ENCODE measurements at regions not wholly inside any gene's neighbourhood (a gene's known extent, or its start where the extent isn't known, plus 50 kb on each side); places are given as distances from the start of the nearest gene placed in this dataset.

DNA sequence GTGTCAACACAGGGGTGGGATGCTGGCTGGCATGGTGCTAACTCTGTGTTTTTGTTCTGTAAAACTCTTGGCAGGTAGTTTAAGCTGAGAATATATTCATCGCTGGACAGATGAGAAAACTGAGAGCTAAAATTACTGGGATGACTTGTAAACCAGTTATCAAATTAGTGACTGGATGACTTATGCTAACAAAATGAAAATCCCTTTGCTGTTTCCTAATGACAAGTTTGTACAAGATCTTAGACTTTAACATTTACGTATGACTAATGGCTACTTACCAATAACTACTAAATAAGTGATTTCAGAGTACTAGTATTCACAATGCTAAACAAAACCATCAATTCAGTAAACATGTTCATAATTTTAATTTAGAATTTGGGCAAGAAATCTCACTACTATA, 854.8 kb upstream of the ARRDC3 start:
- TF ChIP-seq, protein P1, sequence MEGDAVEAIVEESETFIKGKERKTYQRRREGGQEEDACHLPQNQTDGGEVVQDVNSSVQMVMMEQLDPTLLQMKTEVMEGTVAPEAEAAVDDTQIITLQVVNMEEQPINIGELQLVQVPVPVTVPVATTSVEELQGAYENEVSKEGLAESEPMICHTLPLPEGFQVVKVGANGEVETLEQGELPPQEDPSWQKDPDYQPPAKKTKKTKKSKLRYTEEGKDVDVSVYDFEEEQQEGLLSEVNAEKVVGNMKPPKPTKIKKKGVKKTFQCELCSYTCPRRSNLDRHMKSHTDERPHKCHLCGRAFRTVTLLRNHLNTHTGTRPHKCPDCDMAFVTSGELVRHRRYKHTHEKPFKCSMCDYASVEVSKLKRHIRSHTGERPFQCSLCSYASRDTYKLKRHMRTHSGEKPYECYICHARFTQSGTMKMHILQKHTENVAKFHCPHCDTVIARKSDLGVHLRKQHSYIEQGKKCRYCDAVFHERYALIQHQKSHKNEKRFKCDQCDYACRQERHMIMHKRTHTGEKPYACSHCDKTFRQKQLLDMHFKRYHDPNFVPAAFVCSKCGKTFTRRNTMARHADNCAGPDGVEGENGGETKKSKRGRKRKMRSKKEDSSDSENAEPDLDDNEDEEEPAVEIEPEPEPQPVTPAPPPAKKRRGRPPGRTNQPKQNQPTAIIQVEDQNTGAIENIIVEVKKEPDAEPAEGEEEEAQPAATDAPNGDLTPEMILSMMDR (conservative IDR thresholded peaks at IDR 0.05; ENCODE audit: low read depth in 2 of 2) = no peak
- no peak for TF ChIP-seq EZH2phosphoT487 (IDR thresholded peaks at IDR 0.05; ENCODE audit: unreplicated experiment)
- no peak for TF ChIP-seq EZH2 (IDR thresholded peaks at IDR 0.05; ENCODE audit: low read depth, unreplicated experiment)
- TF ChIP-seq, protein P2, sequence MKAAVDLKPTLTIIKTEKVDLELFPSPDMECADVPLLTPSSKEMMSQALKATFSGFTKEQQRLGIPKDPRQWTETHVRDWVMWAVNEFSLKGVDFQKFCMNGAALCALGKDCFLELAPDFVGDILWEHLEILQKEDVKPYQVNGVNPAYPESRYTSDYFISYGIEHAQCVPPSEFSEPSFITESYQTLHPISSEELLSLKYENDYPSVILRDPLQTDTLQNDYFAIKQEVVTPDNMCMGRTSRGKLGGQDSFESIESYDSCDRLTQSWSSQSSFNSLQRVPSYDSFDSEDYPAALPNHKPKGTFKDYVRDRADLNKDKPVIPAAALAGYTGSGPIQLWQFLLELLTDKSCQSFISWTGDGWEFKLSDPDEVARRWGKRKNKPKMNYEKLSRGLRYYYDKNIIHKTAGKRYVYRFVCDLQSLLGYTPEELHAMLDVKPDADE (IDR thresholded peaks at IDR 0.05) = no peak
- TF ChIP-seq CREB1 (CRISPR knock-in tag; IDR thresholded peaks at IDR 0.05; ENCODE audit: low read depth) = no peak
- no peak for TF ChIP-seq POLR2AphosphoS5 (IDR thresholded peaks at IDR 0.05; ENCODE audit: low read depth)
- TF ChIP-seq, protein P3, sequence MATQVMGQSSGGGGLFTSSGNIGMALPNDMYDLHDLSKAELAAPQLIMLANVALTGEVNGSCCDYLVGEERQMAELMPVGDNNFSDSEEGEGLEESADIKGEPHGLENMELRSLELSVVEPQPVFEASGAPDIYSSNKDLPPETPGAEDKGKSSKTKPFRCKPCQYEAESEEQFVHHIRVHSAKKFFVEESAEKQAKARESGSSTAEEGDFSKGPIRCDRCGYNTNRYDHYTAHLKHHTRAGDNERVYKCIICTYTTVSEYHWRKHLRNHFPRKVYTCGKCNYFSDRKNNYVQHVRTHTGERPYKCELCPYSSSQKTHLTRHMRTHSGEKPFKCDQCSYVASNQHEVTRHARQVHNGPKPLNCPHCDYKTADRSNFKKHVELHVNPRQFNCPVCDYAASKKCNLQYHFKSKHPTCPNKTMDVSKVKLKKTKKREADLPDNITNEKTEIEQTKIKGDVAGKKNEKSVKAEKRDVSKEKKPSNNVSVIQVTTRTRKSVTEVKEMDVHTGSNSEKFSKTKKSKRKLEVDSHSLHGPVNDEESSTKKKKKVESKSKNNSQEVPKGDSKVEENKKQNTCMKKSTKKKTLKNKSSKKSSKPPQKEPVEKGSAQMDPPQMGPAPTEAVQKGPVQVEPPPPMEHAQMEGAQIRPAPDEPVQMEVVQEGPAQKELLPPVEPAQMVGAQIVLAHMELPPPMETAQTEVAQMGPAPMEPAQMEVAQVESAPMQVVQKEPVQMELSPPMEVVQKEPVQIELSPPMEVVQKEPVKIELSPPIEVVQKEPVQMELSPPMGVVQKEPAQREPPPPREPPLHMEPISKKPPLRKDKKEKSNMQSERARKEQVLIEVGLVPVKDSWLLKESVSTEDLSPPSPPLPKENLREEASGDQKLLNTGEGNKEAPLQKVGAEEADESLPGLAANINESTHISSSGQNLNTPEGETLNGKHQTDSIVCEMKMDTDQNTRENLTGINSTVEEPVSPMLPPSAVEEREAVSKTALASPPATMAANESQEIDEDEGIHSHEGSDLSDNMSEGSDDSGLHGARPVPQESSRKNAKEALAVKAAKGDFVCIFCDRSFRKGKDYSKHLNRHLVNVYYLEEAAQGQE (IDR thresholded peaks at IDR 0.05; ENCODE audit: unreplicated experiment) = no peak

Data from GM23338 (cell line).